Fibroblast of skin of right biceps (primary cell): ENCODE measurements at regions not wholly inside any gene's neighbourhood (a gene's known extent, or its start where the extent isn't known, plus 50 kb on each side); places are given as distances from the start of the nearest gene placed in this dataset.
A peak's percentile ranks its signal among the peaks of the same experiment; 100 is the strongest.

Experiments
- DNase-seq: peaks from one replicate; pipeline ENCODE4 v3.0.0-alpha.2; 2013

GRCh38 chr13:59522652-59523051 is 641.1 kb downstream of the DIAPH3 start:
- no peak for DNase-seq

GRCh38 chr13:59527500-59527899 is 636.2 kb downstream of the DIAPH3 start:
- no peak for DNase-seq

DNA sequence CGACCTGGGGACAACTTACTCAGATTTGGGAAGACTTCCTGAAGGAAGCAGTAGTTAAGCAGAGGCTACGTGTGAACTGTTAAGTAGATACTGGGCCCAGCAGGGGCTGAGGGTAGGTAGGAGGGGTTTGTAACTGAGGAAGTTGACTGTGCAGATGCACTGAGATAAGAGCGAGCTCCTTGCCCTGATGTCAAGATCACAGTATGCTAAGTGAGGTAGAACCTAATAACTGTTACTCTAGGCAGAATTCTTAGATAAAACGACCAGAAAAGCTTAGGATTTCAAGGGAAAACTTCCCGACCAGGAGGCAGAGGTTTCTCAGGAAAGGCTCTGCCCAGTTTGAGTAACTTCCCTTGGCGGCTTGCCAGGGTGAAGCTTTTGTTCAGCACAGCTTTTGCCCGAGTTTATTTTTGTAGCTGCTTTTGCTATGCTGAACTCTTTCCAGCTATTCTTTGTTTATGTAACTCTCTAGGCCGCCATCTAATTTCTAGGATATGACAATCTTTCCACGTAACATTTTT is 632.1 kb downstream of the DIAPH3 start:
- peak; percentile 75 for DNase-seq

- DNase-seq: no peak
These were observed 631.3 kb downstream of the DIAPH3 start for GRCh38 chr13:59532405-59532804.

DNA sequence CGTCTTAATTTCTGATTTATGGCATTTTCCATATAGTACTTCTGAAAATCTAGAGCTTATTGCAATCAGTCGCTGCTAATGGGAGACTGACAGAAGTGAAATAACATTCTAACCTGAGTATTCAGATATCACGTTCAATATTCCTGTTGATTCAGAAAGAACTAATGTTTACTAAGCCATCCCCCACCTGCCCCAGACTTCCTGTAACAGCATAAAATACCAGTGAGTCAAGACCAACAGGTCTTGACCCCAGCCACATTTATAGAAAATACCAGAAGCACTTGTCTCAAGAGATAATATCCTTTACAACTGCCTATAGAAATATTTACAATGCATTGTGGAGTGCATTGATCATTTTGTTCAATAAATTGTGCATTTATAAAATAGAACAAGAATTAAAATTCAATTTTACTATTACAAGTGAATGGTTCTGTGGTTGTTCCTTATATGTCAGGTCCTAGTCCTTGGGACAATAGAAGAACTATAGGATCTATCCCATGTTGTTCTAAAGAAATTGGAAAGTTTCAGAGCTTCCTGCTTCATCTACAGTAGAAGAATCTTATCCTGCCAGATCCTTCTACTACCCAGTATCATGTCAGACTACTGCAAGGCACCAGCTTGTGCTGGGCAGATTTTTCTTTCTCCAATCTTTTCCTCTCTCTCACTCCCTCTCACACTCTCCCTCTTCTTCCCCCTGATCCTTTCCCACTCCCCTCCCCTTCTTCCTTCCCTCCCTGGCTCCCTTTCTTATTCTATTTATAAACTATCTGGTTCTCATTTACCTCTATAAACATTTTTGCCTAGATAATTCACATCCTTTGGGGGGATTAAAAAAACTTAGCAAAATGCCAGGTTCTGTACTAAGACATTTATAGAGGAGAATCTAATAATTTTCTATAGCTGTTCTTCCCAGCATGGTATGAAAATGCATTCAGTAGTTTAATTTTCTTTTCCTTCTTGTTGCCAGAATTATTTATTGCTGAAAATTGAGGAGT is 629.9 kb downstream of the DIAPH3 start:
- peak; percentile 5 for DNase-seq

DNA sequence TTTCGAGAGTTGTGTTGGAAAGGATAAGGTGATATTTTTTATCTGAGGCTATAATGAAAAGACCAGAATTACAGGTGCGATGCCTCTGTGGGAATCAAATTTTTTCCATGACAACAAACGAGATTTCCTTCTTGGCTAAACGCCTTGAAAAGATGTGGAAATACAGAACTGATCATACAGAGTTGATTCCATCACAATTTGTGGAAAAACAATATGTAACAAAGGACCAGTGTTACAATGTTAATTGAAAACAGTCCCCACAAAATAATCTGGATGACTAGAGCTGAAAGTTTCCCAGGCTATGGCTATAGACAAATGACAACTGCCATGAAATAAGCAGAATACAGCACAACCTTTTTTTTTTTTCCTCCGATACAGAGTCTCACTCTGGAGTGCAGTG is 628.9 kb downstream of the DIAPH3 start:
- no peak for DNase-seq

DNA sequence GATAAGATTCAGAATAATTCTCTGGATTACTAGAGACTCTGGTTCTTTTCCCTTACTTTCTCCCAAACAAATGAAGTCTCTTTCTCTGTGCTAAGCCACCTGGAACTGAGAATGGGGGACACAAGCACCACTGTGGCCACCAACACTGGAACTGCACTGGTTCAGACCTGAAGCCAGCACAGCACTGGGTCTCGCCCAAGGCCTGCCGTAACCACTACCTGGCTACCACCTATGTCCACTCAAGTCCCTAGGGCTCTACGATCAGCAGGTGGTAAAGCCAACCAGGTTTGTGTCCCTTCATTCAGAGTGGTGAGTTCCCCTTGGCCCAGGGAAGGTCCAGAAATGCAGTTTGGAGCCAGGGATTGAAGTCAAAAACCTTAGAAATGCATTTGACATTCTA is 626.2 kb downstream of the DIAPH3 start:
- no peak for DNase-seq

- no peak for DNase-seq
These were observed 625.2 kb downstream of the DIAPH3 start for GRCh38 chr13:59538512-59538911.

- DNase-seq: no peak
These were observed 621.4 kb downstream of the DIAPH3 start for GRCh38 chr13:59542303-59542702.

GRCh38 chr13:59543418-59543817 is 620.3 kb downstream of the DIAPH3 start:
- no peak for DNase-seq

GRCh38 chr13:59545007-59545406 is 618.7 kb downstream of the DIAPH3 start:
- no peak for DNase-seq

DNA sequence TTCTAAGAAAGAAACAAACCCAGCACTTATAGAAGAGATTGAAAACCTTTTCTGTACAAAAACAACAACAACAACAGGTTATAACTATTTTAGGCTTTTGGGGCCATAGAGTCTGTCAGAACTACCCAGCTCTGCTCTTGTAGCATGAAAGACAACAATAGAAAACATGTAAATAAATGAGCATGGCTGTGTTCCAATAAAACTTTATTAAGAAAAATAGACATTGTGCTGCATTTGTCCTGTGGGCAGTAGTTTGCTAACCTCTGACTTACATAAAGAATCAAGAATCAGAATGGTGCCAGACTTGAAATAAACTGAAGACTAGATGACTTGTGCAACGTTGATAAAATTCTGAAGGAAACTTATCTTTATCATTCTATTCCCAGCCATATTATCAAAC is 617.5 kb downstream of the DIAPH3 start:
- no peak for DNase-seq

GRCh38 chr13:59547950-59548349 is 615.8 kb downstream of the DIAPH3 start:
- no peak for DNase-seq

DNA sequence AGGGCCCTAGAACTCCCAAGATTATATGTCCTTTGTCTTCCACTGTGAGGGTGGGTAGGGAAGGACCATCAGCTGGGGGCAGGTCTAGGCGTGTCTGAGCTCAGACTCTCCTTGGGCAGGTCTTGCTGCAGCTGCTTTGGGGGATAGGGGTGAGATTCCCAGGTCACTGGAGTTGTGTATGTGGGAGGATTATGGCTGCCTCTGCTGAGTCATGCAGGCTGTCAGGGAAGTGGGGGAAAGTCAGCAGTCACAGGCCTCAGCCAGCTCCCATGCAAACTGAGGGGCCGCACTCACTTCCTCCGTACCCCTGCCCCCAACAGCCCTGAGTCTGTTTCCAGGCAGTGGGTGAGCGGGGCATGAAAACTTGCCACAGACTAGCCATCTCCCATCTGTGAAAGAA is 600.8 kb downstream of the DIAPH3 start:
- no peak for DNase-seq

DNA sequence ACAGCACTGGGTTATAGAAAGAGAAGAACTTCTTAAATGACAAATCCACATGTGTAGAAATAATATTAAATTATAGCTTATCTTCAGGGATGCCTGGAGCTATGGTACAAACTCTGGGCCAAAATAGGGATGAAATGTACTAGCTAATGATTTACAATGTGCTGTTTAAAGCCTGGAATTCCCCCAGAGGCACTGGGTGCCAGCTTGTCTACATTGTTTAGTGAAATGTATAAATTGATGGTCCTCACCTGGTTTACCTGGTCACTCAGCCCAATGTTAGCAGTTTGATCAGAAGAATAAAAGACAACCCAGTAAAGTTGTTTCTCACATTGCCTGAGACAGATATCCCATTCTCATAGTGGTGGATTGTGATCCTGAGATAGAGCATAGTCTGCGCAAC is 597.2 kb downstream of the DIAPH3 start:
- DNase-seq: no peak

DNA sequence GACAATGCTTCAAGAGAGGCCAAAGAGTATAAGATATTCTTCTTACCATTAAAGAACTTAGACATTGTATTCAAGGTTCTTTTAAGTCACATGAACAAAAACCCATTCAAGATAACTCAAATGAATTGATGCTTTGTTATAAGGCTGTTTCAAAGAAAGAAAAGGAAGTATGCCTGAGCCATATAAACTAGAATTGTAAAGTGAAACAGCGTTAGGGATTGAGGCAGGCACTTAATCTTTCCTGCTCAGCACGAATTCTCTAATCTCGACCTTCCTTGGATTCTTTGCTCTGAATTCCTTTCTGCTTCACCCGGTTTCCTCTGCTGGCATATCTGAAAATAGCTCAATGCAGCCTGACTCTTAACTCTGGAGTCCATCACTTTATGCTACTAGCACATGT is 595.4 kb downstream of the DIAPH3 start:
- DNase-seq: no peak

DNA sequence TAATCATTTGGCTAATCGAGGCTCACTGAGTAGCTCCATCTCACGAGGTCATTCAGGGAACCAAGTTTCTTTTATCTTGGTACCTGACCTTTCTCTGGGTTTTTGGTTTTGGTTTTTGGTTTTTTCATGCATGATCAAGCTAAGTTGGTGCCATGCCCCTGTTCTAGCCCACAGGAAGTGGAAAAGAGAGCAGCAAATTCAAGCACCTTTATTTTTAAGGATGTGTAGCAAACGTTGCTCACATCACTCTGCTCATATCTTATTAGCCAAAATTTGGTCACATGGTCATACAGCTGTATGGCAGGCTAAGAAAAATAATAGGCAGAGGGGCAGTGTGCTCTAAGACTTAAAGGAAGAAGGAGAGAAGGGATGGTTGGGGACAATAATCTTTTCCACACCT is 593.5 kb downstream of the DIAPH3 start:
- DNase-seq: no peak

GRCh38 chr13:59584101-59584500 is 579.6 kb downstream of the DIAPH3 start:
- DNase-seq: no peak

GRCh38 chr13:59584761-59585670 is 578.7 kb downstream of the DIAPH3 start:
- no peak for DNase-seq

GRCh38 chr13:59587030-59587429 is 576.7 kb downstream of the DIAPH3 start:
- no peak for DNase-seq

- DNase-seq: no peak
These were observed 575.6 kb downstream of the DIAPH3 start for GRCh38 chr13:59587971-59588716.

DNA sequence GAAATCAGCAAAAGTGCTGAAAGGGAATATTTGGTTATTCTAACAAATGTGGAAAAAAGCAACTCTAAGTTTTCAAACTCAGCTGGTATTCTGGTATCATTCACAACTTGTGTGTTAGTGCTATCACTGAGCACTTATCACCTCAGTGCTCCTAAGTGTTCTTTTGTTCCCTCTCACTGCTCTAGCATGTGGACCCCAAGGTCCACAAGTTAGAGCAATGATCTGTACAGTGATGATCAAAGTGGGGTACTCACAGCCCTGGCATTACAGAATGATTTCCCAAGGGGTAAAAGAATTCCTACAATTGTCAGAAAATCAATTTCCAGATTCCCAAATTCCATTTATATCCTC is 575.0 kb downstream of the DIAPH3 start:
- no peak for DNase-seq

GRCh38 chr13:59601993-59602392 is 561.7 kb downstream of the DIAPH3 start:
- DNase-seq: no peak
